ENCODE measurements at regions not wholly inside any gene's neighbourhood (a gene's known extent, or its start where the extent isn't known, plus 50 kb on each side); places are given as distances from the start of the nearest gene placed in this dataset.

DNA sequence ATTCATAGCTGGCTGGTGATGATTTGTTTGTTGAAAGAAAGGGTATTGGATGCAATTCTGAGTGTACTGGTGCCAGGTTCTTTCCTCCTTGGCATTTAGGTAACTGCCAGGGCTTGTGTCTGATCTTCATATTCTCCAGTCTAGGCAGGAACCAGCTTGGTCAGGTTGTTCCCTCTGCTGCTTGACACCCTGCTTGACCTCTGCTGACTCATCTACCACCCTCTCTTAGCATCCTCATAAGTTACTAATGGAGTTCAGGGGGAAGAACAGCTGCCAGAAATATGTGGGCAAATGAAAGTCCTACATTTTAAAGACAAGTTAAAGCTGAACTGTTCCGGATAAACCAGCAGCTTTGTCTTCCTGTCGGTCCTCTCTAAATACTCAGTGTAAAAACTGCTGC is 116.1 kb upstream of the TNC start:
- TF ChIP-seq POLR2A (IDR thresholded peaks at IDR 0.05): no peak
- TF ChIP-seq, protein P1, sequence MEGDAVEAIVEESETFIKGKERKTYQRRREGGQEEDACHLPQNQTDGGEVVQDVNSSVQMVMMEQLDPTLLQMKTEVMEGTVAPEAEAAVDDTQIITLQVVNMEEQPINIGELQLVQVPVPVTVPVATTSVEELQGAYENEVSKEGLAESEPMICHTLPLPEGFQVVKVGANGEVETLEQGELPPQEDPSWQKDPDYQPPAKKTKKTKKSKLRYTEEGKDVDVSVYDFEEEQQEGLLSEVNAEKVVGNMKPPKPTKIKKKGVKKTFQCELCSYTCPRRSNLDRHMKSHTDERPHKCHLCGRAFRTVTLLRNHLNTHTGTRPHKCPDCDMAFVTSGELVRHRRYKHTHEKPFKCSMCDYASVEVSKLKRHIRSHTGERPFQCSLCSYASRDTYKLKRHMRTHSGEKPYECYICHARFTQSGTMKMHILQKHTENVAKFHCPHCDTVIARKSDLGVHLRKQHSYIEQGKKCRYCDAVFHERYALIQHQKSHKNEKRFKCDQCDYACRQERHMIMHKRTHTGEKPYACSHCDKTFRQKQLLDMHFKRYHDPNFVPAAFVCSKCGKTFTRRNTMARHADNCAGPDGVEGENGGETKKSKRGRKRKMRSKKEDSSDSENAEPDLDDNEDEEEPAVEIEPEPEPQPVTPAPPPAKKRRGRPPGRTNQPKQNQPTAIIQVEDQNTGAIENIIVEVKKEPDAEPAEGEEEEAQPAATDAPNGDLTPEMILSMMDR (IDR thresholded peaks at IDR 0.05): no peak
- Histone ChIP-seq H3K4me3 (no peak overlapping the region), H3K36me3 (no peaks in the 10 kb centered on the region), H3K27me3 (no peaks in the 10 kb centered on the region), H3K9me3 (no peaks in the 10 kb centered on the region), H3K4me1 (no peaks in the 10 kb centered on the region), H3K27ac (peak overlapping the region in 1 of 2 donors; percentile 2)
- intact Hi-C loops (cut with DNase I; ENCODE audit: low total_unique reads): no loop called here
- DNase-seq: no peak

DNA sequence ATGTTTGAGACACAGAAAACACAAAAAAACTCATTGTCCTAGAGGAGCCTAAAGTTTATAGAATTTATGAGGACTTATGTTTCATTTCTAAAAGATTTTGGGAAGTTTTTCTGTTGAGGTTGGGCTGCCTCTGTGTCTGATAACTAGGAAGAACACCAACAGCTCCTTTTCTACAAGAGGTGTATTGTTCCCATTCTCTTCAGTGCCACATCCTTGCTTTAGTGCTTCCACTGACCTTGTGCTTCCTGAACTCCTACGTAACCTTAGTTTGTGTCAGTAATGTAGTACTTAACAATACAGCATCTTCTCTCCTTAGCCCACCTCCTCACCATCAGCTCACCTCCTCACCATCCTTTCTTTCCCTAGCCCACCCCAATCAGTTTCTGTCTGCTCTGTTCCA is 117.3 kb upstream of the TNC start:
- no peaks in the 10 kb centered on the region for H3K27me3 ChIP-seq
- DNase-seq: no peak
- H3K4me1 ChIP-seq: no peaks in the 10 kb centered on the region
- no peak overlapping the region for H3K27ac ChIP-seq
- TF ChIP-seq, protein P1 (IDR thresholded peaks at IDR 0.05): no peak
- TF ChIP-seq POLR2A (IDR thresholded peaks at IDR 0.05): no peak
- no peaks in the 10 kb centered on the region for H3K9me3 ChIP-seq
- intact Hi-C loops (cut with DNase I; ENCODE audit: low total_unique reads): no loop called here
- no peaks in the 10 kb centered on the region for H3K36me3 ChIP-seq
- no peak overlapping the region for H3K4me3 ChIP-seq

GRCh38 chr9:115237385-115237998 is 119.5 kb upstream of the TNC start:
- Histone ChIP-seq H3K4me3 (no peak overlapping the region), H3K27ac (peak overlapping the region in 1 of 2 donors; percentile 47), H3K9me3 (no peaks in the 10 kb centered on the region), H3K4me1 (no peaks in the 10 kb centered on the region), H3K36me3 (no peaks in the 10 kb centered on the region), H3K27me3 (no peaks in the 10 kb centered on the region)
- TF ChIP-seq, protein P1 (IDR thresholded peaks at IDR 0.05): no peak
- no peak for TF ChIP-seq POLR2A (IDR thresholded peaks at IDR 0.05)
- intact Hi-C loops (cut with DNase I; ENCODE audit: low total_unique reads): no loop called here
- peak; percentile 43 to 65 for DNase-seq

GRCh38 chr9:115240676-115241075 is 122.7 kb upstream of the TNC start:
- DNase-seq: no peak
- Histone ChIP-seq H3K4me1 (no peaks in the 10 kb centered on the region), H3K27ac (no peak overlapping the region), H3K27me3 (no peaks in the 10 kb centered on the region), H3K9me3 (no peaks in the 10 kb centered on the region), H3K4me3 (no peak overlapping the region), H3K36me3 (no peaks in the 10 kb centered on the region)
- intact Hi-C loops (cut with DNase I; ENCODE audit: low total_unique reads): no loop called here
- TF ChIP-seq, protein P1 (IDR thresholded peaks at IDR 0.05): no peak
- no peak for TF ChIP-seq POLR2A (IDR thresholded peaks at IDR 0.05)

- intact Hi-C loops (cut with DNase I; ENCODE audit: low total_unique reads): no loop called here
- Histone ChIP-seq H3K27ac (no peak overlapping the region), H3K36me3 (no peaks in the 10 kb centered on the region), H3K9me3 (no peaks in the 10 kb centered on the region), H3K4me3 (no peak overlapping the region), H3K27me3 (no peaks in the 10 kb centered on the region), H3K4me1 (no peaks in the 10 kb centered on the region)
- no peak for DNase-seq
- no peak for TF ChIP-seq POLR2A (IDR thresholded peaks at IDR 0.05)
- TF ChIP-seq, protein P1 (IDR thresholded peaks at IDR 0.05): no peak
Measured at GRCh38 chr9:115241641-115242040, 123.7 kb upstream of the TNC start.
